NCI-H345 treated with DMSO at 0.1 percent for 48 hours (cell line): ENCODE measurements at regions not wholly inside any gene's neighbourhood (a gene's known extent, or its start where the extent isn't known, plus 50 kb on each side); places are given as distances from the start of the nearest gene placed in this dataset.
"Not testable (repeated sequence)": the region's sequence is repeated elsewhere in the genome, so short reads cannot be mapped to it uniquely, and the experiment has no call there.

Source experiments
- DNase-seq: peaks from one replicate; lab custom pipeline; 2025; ENCODE audit not compliant: unreplicated experiment; lab: John Stamatoyannopoulos, UW

- no peak for DNase-seq
These were observed 234.5 kb downstream of the TFAP2A start for GRCh38 chr6:10180138-10181074.

GRCh38 chr6:10177704-10178103, 237.2 kb downstream of the TFAP2A start:
- no peak for DNase-seq

- DNase-seq = no peak
These were observed 239.5 kb downstream of the TFAP2A start for GRCh38 chr6:10175362-10175761.

GRCh38 chr6:10174761-10175160, 240.1 kb downstream of the TFAP2A start:
- no peak for DNase-seq

- no peak for DNase-seq
These were observed 240.8 kb downstream of the TFAP2A start for GRCh38 chr6:10174056-10174455.

GRCh38 chr6:10171706-10172105, 243.2 kb downstream of the TFAP2A start:
- DNase-seq = not testable (repeated sequence)

- DNase-seq = no peak
These were observed 244.1 kb downstream of the TFAP2A start for GRCh38 chr6:10170816-10171215.

GRCh38 chr6:10166031-10166430, 248.8 kb downstream of the TFAP2A start:
- no peak for DNase-seq

- DNase-seq = no peak
These were observed 251.5 kb downstream of the TFAP2A start for GRCh38 chr6:10163203-10163962.

- no peak for DNase-seq
These were observed 258.0 kb downstream of the TFAP2A start for GRCh38 chr6:10156875-10157274.

GRCh38 chr6:10154251-10154650, 260.6 kb downstream of the TFAP2A start:
- DNase-seq = no peak

GRCh38 chr6:10151144-10151915, 263.5 kb downstream of the TFAP2A start:
- DNase-seq = no peak

- no peak for DNase-seq
These were observed 265.3 kb downstream of the TFAP2A start for GRCh38 chr6:10149603-10150002.

- no peak for DNase-seq
These were observed 268.0 kb downstream of the TFAP2A start for GRCh38 chr6:10146715-10147451.

- DNase-seq = no peak
These were observed 270.1 kb downstream of the TFAP2A start for GRCh38 chr6:10144772-10145171.

GRCh38 chr6:10141746-10142443, 273.0 kb downstream of the TFAP2A start:
- DNase-seq = no peak

GRCh38 chr6:10140824-10141223, 274.1 kb downstream of the TFAP2A start:
- DNase-seq = no peak

- DNase-seq = no peak
These were observed 274.7 kb downstream of the TFAP2A start for GRCh38 chr6:10140136-10140535.

- no peak for DNase-seq
These were observed 276.0 kb downstream of the TFAP2A start for GRCh38 chr6:10138917-10139316.

- DNase-seq = no peak
These were observed 278.2 kb downstream of the TFAP2A start for GRCh38 chr6:10136636-10137035.
